ENCODE measurements at regions not wholly inside any gene's neighbourhood (a gene's known extent, or its start where the extent isn't known, plus 50 kb on each side); places are given as distances from the start of the nearest gene placed in this dataset.

DNA sequence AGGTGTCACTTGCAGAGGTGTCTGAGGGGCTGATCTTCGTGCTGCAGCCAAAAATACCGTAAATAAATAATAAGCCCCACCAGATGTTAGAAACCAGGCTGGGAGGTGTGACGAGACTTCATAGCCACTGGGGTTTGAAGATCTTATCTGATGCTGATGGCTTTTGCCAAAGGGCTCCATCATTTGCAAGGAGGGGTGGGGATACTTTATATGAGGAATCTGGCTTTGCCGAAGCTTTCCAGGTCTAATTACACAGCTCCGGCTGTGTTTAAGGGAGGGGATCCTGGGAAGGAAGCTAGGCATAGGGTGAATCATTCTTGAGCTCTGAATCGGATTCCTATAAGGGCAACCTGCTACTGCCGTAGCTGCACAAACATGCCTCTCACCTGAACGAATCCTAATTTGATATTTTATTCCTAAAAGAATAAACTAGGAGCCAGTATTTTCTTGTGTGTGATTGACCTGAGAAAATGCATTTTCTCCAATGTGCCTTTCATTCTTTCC is 249.6 kb downstream of the SOD2 start:
- TF ChIP-seq, protein P1, sequence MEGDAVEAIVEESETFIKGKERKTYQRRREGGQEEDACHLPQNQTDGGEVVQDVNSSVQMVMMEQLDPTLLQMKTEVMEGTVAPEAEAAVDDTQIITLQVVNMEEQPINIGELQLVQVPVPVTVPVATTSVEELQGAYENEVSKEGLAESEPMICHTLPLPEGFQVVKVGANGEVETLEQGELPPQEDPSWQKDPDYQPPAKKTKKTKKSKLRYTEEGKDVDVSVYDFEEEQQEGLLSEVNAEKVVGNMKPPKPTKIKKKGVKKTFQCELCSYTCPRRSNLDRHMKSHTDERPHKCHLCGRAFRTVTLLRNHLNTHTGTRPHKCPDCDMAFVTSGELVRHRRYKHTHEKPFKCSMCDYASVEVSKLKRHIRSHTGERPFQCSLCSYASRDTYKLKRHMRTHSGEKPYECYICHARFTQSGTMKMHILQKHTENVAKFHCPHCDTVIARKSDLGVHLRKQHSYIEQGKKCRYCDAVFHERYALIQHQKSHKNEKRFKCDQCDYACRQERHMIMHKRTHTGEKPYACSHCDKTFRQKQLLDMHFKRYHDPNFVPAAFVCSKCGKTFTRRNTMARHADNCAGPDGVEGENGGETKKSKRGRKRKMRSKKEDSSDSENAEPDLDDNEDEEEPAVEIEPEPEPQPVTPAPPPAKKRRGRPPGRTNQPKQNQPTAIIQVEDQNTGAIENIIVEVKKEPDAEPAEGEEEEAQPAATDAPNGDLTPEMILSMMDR (IDR thresholded peaks at IDR 0.05): no peak
- no peak for TF ChIP-seq ZFX (IDR thresholded peaks at IDR 0.05; ENCODE audit: borderline replicate concordance)
- H3K27ac ChIP-seq: no peak overlapping the region

DNA sequence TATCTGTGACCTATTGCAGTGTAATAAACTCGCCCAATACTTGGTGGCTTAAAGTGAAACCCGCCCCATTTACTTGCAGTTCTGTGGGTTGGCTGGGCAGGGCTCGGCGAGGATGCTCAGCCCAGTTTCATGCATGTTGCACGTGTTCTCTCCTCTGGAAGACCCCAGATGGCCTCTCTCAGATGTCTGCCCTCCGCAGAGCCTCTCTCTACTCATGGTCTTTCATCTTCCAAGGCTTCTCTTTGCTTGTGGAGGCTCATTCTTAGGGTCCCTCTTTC is 251.4 kb downstream of the SOD2 start:
- H3K27ac ChIP-seq: no peak overlapping the region
- TF ChIP-seq ZFX (IDR thresholded peaks at IDR 0.05; ENCODE audit: borderline replicate concordance): no peak
- TF ChIP-seq, protein P1 (IDR thresholded peaks at IDR 0.05): no peak

DNA sequence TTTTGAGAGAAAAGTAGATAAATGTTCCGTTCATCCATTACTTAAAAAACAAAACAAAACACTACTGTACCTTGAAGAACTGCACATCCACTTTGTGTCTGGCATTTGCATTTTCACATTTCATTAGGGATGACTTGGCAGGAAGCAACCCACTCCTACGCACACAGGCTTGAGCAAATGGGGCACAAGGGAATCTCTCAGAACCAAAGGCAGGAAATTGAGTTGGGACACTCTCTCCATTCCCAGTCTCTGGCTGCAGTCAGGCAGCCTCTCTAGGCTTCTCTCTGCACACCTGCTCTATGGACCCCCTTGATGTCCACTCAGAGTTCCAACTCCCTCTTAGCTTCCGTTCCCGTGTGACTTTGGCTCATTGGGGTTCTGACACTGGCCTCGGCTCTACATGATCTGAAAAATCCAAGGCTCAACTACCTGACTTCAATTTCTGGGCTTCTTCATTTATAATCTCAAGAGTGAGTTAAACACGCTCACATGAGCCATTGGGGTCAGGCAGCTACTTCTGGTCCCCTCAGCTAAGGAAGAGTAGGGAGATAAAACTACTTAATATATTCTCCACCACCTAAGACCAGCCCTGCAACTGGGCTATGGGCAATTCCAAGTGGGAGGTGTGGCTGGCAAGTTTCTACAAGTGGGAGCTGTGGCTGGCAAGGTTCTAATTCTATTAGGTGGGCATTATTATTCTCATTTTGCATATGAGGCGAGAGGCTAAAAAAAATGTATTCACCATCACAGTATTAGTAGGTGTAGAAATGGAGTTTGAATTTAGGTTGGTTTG is 251.9 kb downstream of the SOD2 start:
- TF ChIP-seq, protein P1 (IDR thresholded peaks at IDR 0.05): no peak
- no peak for TF ChIP-seq ZFX (IDR thresholded peaks at IDR 0.05; ENCODE audit: borderline replicate concordance)
- no peak overlapping the region for H3K27ac ChIP-seq

DNA sequence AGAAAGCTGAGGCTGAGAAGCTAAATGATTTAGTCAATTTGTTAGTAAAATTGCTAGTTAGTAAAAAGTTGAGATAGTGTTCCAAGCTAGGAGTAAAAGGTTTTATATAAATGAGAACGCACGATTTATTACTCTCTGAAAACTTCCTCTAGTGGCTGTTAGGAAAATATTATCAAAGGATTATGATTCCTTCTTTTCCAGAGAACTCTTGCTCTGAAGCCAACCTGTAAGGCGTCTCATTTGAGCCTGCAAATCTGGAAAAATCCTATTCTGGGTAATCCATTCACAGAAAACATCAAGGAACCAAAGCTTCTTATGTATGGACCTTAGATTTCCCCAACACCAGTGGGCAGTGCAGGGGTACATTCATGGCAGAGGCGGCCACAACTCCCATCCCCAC is 252.7 kb downstream of the SOD2 start:
- no peak for TF ChIP-seq ZFX (IDR thresholded peaks at IDR 0.05; ENCODE audit: borderline replicate concordance)
- TF ChIP-seq, protein P1 (IDR thresholded peaks at IDR 0.05): no peak
- no peak overlapping the region for H3K27ac ChIP-seq

DNA sequence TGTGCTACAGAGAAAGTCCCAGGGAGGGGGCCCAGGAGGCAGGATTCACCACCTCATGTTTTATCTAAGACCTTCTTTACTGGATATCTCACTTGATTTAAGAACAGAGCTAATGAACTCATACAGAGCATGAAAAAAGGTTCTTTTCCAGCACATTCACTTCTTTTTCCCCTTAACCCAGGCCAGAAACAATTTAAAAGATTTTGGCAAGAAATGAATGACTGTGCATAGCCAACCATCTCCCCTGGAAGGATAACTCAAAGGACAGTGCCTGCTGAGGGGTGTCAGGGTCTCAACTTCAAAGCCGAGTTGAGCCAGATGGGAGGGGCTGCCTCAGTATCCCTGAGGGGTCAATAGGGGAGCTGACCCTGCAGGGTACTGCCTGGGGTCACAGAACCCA is 253.4 kb downstream of the SOD2 start:
- TF ChIP-seq, protein P1 (IDR thresholded peaks at IDR 0.05): no peak
- TF ChIP-seq ZFX (IDR thresholded peaks at IDR 0.05; ENCODE audit: borderline replicate concordance): no peak
- H3K27ac ChIP-seq: no peak overlapping the region

DNA sequence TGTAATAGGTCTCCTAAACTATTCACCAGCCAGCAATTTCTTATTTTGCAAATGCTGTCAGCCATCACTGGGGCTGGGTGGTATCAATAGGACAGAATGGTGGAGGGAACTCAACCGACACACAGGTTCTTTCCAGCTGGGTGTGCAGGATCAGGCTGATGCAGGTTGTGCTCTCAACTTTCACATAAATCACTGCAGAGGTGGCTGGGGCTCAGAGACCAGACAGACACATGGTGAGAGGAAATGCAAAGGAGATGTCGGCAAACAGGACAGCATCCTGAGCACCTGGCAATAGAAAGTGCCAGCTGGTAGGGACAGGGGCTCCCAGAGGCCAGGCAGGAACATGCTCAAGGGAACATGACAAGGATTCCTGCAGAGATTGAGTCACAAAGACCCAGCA is 254.9 kb downstream of the SOD2 start:
- TF ChIP-seq, protein P1 (IDR thresholded peaks at IDR 0.05): no peak
- no peak for TF ChIP-seq ZFX (IDR thresholded peaks at IDR 0.05; ENCODE audit: borderline replicate concordance)
- no peak overlapping the region for H3K27ac ChIP-seq

DNA sequence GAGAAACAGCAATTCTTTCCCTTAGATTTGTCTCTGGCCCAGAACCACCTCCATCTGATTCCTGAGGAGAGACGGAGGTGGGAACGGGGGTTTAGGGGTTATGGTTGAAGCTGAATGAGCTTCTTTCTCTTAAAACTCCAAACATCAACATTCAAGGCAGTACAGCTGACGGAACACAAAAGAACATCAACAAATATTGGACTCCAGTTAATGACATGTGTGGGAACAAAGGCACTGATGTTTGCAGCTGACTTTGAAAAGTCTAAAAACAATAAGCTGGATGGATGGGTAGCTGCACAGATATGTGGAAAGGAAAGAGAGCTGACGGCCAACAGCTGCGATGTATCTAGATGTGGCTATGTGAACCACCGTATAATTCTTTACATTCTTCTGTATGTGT is 256.5 kb downstream of the SOD2 start:
- no peak overlapping the region for H3K27ac ChIP-seq
- TF ChIP-seq, protein P1 (IDR thresholded peaks at IDR 0.05): no peak
- TF ChIP-seq ZFX (IDR thresholded peaks at IDR 0.05; ENCODE audit: borderline replicate concordance): no peak

Measured in 22Rv1 (cell line).